Suprapubic skin (tissue), 4 donors: ENCODE measurements at regions not wholly inside any gene's neighbourhood (a gene's known extent, or its start where the extent isn't known, plus 50 kb on each side); places are given as distances from the start of the nearest gene placed in this dataset.

ENCODE experiments used
- CTCF ChIP-seq, 2 donors: fragments of 200-600 bp in 1 of 2; fragments of 450-650 bp in 1 of 2; sonication (generic) in 1 of 2; IDR thresholded peaks; one replicate each; pipeline ENCODE4 v1.5.1; 2016 to 2019; ENCODE audit warnings: antibody characterized with exemption in 2 of 2, mild to moderate bottlenecking in 1 of 2, moderate library complexity in 1 of 2
- EP300 ChIP-seq: sonication (generic); formaldehyde crosslinking; IDR thresholded peaks from one replicate; pipeline ENCODE4 v1.6.1; 2017; ENCODE audit warnings: antibody characterized with exemption
- POLR2A ChIP-seq, 2 donors: fragments of 450-650 bp; IDR thresholded peaks; one replicate each; pipeline ENCODE4 v1.6.1; 2017; ENCODE audit warnings: antibody characterized with exemption in 2 of 2, mild to moderate bottlenecking in 2 of 2, moderate library complexity in 2 of 2
- POLR2AphosphoS5 ChIP-seq, 3 donors: sonication (generic); formaldehyde crosslinking; IDR thresholded peaks; one replicate each; pipeline ENCODE4 v1.6.1; 2017; ENCODE audit warnings: antibody characterized with exemption in 3 of 3

DNA sequence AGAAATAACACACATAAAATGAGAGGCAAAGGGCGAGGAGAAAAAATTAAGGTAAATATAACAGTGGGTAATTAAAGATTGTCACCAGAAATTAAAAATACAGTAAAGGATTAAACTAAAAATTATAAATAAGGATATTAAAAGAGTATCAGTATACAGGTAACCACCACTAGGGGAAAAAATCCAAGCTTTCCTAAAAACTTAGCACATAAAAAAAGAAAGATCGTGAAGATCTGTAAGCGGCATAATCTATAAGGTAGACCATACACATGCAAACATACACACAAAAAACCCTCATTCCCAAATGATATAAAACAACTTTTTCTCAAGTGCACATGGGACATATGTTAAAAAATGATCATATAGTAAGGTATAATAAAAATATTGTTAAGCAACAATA is 577.3 kb upstream of the NUDT12 start:
- TF ChIP-seq EP300 = no peak
- no peak for TF ChIP-seq CTCF (IDR thresholded peaks at IDR 0.05)
- TF ChIP-seq POLR2AphosphoS5 (IDR thresholded peaks at IDR 0.05) = no peak
- TF ChIP-seq POLR2A (IDR thresholded peaks at IDR 0.05) = no peak
